ENCODE measurements at regions not wholly inside any gene's neighbourhood (a gene's known extent, or its start where the extent isn't known, plus 50 kb on each side); places are given as distances from the start of the nearest gene placed in this dataset.

GRCh38 chr3:177835008-177835407 lies 637.7 kb upstream of the TBL1XR1 start:
- Histone ChIP-seq H3K9me3 (ENCODE audit: insufficient read depth in 2 of 2, low read depth in 1 of 2, low read length in 1 of 2) (no peaks in the 10 kb centered on the region), H3K14ac (ENCODE audit: insufficient read length) (no peak overlapping the region), H4K8ac (ENCODE audit: extremely low read depth, insufficient read depth, low read length) (no peak overlapping the region), H3K4me2 (ENCODE audit: insufficient read depth in 1 of 2, low read depth in 2 of 2, low read length in 2 of 2) (no peak overlapping the region), H3K79me2 (ENCODE audit: control insufficient read depth in 1 of 2, insufficient read depth in 2 of 2, low read length in 2 of 2) (no peaks in the 10 kb centered on the region), H2AFZ (ENCODE audit: low read length) (no peak overlapping the region), H4K20me1 (replicated peaks in 1 of 2; ENCODE audit: control insufficient read depth in 1 of 2, insufficient read depth in 2 of 2, low read length in 2 of 2) (no peaks in the 10 kb centered on the region), H2BK5ac (ENCODE audit: low read depth, low read length) (no peak overlapping the region), H3K9ac (replicated peaks in 1 of 4; ENCODE audit: extremely low read depth in 1 of 4, low read depth in 3 of 4, low read length in 3 of 4) (no peak overlapping the region), H3K23ac (ENCODE audit: insufficient read length) (no peak overlapping the region), H3K79me1 (ENCODE audit: low read depth, low read length) (no peaks in the 10 kb centered on the region), H2BK20ac (ENCODE audit: low read length) (no peak overlapping the region), H3K18ac (ENCODE audit: extremely low read depth, low read length) (no peak overlapping the region), H3K27ac (ENCODE audit: low read depth, low read length) (no peak overlapping the region), H3K4me3 (ENCODE audit: extremely low read depth in 1 of 4, insufficient read depth in 2 of 4, low read depth in 3 of 4, low read length in 4 of 4) (no peak overlapping the region), H3K23me2 (ENCODE audit: low read depth, low read length) (no peaks in the 10 kb centered on the region; the same call in 1 of the 2 replicates), H3K4me1 (replicated peaks in 1 of 4; ENCODE audit: control insufficient read depth in 3 of 4, insufficient read depth in 4 of 4, low read length in 3 of 4) (no peaks in the 10 kb centered on the region; a peak in 1 of 7 replicates), H2BK15ac (ENCODE audit: low read length) (no peak overlapping the region), H3K36me3 (ENCODE audit: control insufficient read depth in 2 of 4, insufficient read depth in 4 of 4, low read length in 3 of 4) (no peaks in the 10 kb centered on the region), H2BK120ac (replicated peaks; ENCODE audit: low read depth, low read length) (no peak overlapping the region), H3K27me3 (replicated peaks in 1 of 4; ENCODE audit: control insufficient read depth in 3 of 4, extremely low read depth in 1 of 4, insufficient read depth in 3 of 4, low read length in 3 of 4) (no peaks in the 10 kb centered on the region), H3K56ac (replicated peaks; ENCODE audit: insufficient read length, low read depth, low read length) (no peak overlapping the region), H4K91ac (replicated peaks; ENCODE audit: insufficient read length, low read length) (no peak overlapping the region), H2AK5ac (ENCODE audit: low read depth, low read length) (no peak overlapping the region), H4K5ac (ENCODE audit: insufficient read length, low read depth, low read length) (no peak overlapping the region), H3K4ac (replicated peaks; ENCODE audit: insufficient read length, low read depth, low read length) (no peak overlapping the region), H2BK12ac (ENCODE audit: low read depth, low read length) (no peak overlapping the region)
- DNase-seq (ENCODE audit: low read depth in 1 of 2, low spot score in 2 of 2) = no peak
- WGBS, 2 experiments (ENCODE audit: extremely low coverage in 1 of 2, insufficient coverage in 1 of 2, insufficient read length in 1 of 2, insufficient replicate concordance in 2 of 2, low coverage in 1 of 2, low lambda C conversion rate in 2 of 2, missing lambda C conversion rate in 1 of 2) = 93% methylated on average over 2 of the region's 2 CpGs; no CpG with 5 or more reads in 1 of the 2 experiments
- FAIRE-seq = no peak
- ChIA-PET CTCF (ENCODE audit: partially characterized antibody) (interaction anchor here (1.0 kb wide), 1 partner anchor 10 kb away, joined by 3 read pairs; no protein-coding TSS in a partner anchor), POLR2A (ENCODE audit: partially characterized antibody) (no interaction called here)
- no peak for TF ChIP-seq GTF2F1 (IDR thresholded peaks at IDR 0.05; ENCODE audit: borderline replicate concordance, low read depth, low read length)
- no peak for TF ChIP-seq EGR1 (IDR thresholded peaks at IDR 0.05; ENCODE audit: borderline replicate concordance, low read depth, low read length)
- no peak for TF ChIP-seq HDAC2 (IDR thresholded peaks at IDR 0.05; ENCODE audit: borderline replicate concordance in 1 of 2, low read depth in 2 of 2, low read length in 2 of 2)
- TF ChIP-seq EP300 (IDR thresholded peaks at IDR 0.05; ENCODE audit: borderline replicate concordance in 1 of 2, low read depth in 2 of 2, low read length in 2 of 2) = no peak
